SK-N-MC (cell line): ENCODE measurements at regions not wholly inside any gene's neighbourhood (a gene's known extent, or its start where the extent isn't known, plus 50 kb on each side); places are given as distances from the start of the nearest gene placed in this dataset.
"Not testable (repeated sequence)": the region's sequence is repeated elsewhere in the genome, so short reads cannot be mapped to it uniquely, and the experiment has no call there.

Experiments
- EZH2 ChIP-seq: fragments of 200-600 bp; sonication (generic); IDR thresholded peaks from one replicate; pipeline ENCODE4 v1.6.1; 2017; ENCODE audit warnings: antibody characterized with exemption
- POLR2AphosphoS5 ChIP-seq: IDR thresholded peaks from 2 replicates; pipeline ENCODE4 v1.6.1; 2012; ENCODE audit warnings: mild to moderate bottlenecking, low read depth, low read length, borderline replicate concordance

DNA sequence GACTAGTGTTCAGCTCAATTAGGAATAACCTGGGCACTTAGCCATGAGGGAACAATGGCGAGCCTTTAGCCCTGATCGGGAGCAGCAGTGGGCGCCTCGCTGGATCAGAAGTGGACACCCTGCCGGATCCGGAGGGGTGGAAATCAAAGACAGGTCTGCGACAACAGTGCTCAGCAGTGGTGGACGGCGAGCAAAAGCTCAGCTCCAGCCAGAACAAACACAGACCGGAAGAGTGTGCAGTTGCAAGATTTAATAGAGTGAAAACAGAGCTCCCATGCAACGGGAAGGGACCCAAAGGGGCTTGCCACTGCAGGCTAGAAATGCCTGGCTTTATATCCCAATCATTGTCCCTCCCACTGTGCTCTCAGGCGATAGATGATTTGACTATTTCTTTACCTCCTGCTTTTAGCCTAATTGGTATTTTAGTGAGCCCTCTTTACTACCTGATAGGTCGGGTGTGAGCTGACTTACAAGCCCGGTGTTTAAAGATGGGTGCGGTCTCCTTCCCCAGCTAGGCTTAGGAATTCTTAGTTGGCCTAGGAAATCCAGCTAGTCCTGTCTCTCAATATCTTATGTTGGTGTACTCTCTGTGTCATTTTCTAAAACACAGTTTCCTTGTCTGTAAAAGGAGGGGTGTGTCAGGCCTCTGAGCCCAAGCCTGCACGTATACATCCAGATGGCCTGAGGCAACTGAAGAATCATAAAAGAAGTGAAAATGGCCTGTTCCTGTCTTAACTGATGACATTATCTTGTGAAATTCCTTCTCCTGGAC lies 1258.8 kb upstream of the TENM4 start:
- TF ChIP-seq POLR2AphosphoS5, EZH2: not testable (repeated sequence)
